Fibroblast of lung (primary cell): ENCODE measurements at regions not wholly inside any gene's neighbourhood (a gene's known extent, or its start where the extent isn't known, plus 50 kb on each side); places are given as distances from the start of the nearest gene placed in this dataset.

Source experiments
- DNase-seq, 2 donors: peaks; one replicate each; pipeline versions ENCODE4 v3.0.0 to v3.0.0-alpha.2; 2010; ENCODE audit warnings: low read depth in 2 of 2
- H2AFZ ChIP-seq: 2 replicates; pipeline ENCODE4 v1.5.1; 2012; ENCODE audit warnings: low read length, control low read depth, inconsistent platforms
- H3K27ac ChIP-seq: 2 replicates; pipeline ENCODE4 v1.5.1; 2011; ENCODE audit warnings: low read length, control low read depth; ENCODE audit not compliant: insufficient read depth
- H3K27me3 ChIP-seq: 2 replicates; pipeline ENCODE4 v1.5.1; 2011; ENCODE audit warnings: mild to moderate bottlenecking, low read length; ENCODE audit not compliant: control insufficient read depth, insufficient read depth
- H3K36me3 ChIP-seq: 2 replicates; pipeline ENCODE4 v1.5.1; 2011; ENCODE audit warnings: low read length; ENCODE audit not compliant: control insufficient read depth, insufficient read depth
- H3K4me1 ChIP-seq: 2 replicates; pipeline ENCODE4 v1.5.1; 2011; ENCODE audit warnings: low read length; ENCODE audit not compliant: control insufficient read depth, insufficient read depth; ENCODE audit errors: extremely low read depth
- H3K4me2 ChIP-seq: 2 replicates; pipeline ENCODE4 v1.5.1; 2011; ENCODE audit warnings: low read length, control low read depth; ENCODE audit not compliant: insufficient read depth; ENCODE audit errors: extremely low read depth
- H3K4me3 ChIP-seq, 4 experiments: fragments of 200-600 bp in 1 of 4; sonication (generic) in 1 of 4; replicated peaks in 1 of 4; 2 replicates each; pipeline ENCODE4 v1.5.1; 2011 to 2016; ENCODE audit warnings: low read length in 4 of 4, low read depth in 3 of 4, mild to moderate bottlenecking in 3 of 4, control low read depth in 2 of 4, inconsistent platforms in 1 of 4, mixed read lengths in 1 of 4; ENCODE audit not compliant: insufficient read depth in 1 of 4; ENCODE audit errors: control extremely low read depth in 1 of 4
- H3K79me2 ChIP-seq: 2 replicates; pipeline ENCODE4 v1.5.1; 2012; ENCODE audit warnings: mild to moderate bottlenecking, low read length, inconsistent platforms; ENCODE audit not compliant: control insufficient read depth, insufficient read depth
- H3K9ac ChIP-seq: 2 replicates; pipeline ENCODE4 v1.5.1; 2011; ENCODE audit warnings: mild to moderate bottlenecking, low read length, control low read depth; ENCODE audit not compliant: insufficient read depth
- H3K9me3 ChIP-seq: 2 replicates; pipeline ENCODE4 v1.5.1; 2012; ENCODE audit warnings: low read depth, low read length; ENCODE audit not compliant: control insufficient read depth, insufficient read depth
- H4K20me1 ChIP-seq: 2 replicates; pipeline ENCODE4 v1.5.1; 2011; ENCODE audit warnings: low read length; ENCODE audit not compliant: control insufficient read depth, insufficient read depth; ENCODE audit errors: extremely low read depth
- CTCF ChIP-seq, 2 donors: IDR thresholded peaks in 1 of 2; conservative IDR thresholded peaks in 1 of 2; 1 replicate in 1 of 2; 2 replicates in 1 of 2; pipeline ENCODE4 v1.5.1; 2011 to 2012; ENCODE audit warnings: low read length in 2 of 2, control low read depth in 1 of 2, inconsistent platforms in 1 of 2, low read depth in 1 of 2, mild to moderate bottlenecking in 1 of 2
- EZH2 ChIP-seq: IDR thresholded peaks from 2 replicates; pipeline ENCODE4 v1.5.1; 2012; ENCODE audit warnings: low read length, control low read depth, mild to moderate bottlenecking; ENCODE audit errors: missing control alignments

DNA sequence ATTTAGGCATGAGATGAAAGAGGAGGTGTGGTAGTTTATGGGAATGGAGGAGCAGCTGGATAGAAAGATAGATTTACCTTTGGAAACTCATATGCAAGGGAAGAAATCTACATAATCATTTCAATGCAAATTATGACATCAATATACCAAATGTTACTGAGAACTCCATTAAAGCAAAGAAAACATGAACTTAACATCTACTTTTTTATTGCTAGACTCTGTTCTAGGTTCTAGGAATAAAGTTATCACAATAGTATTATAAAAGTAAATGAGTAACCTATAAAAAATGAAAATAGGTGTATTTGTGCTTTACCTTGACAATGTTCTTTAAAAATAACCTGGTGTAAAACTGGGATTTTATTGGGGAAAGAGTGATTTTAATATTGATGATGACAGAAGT lies 221.6 kb upstream of the SLIT2 start:
- Histone ChIP-seq H3K4me3 (no peak overlapping the region), H3K9ac (no peak overlapping the region), H3K27ac (no peak overlapping the region), H4K20me1 (no peaks in the 10 kb centered on the region), H3K79me2 (no peaks in the 10 kb centered on the region), H2AFZ (no peak overlapping the region), H3K4me2 (no peak overlapping the region), H3K36me3 (no peaks in the 10 kb centered on the region), H3K4me1 (no peaks in the 10 kb centered on the region), H3K27me3 (no peaks in the 10 kb centered on the region), H3K9me3 (no peaks in the 10 kb centered on the region)
- no peak for DNase-seq
- TF ChIP-seq EZH2 (no peak), CTCF (conservative IDR thresholded peaks at IDR 0.05 in 1 of 2, IDR thresholded peaks at IDR 0.05 in 1 of 2; ENCODE audit: low read depth in 1 of 2, low read length in 2 of 2) (no peak)

DNA sequence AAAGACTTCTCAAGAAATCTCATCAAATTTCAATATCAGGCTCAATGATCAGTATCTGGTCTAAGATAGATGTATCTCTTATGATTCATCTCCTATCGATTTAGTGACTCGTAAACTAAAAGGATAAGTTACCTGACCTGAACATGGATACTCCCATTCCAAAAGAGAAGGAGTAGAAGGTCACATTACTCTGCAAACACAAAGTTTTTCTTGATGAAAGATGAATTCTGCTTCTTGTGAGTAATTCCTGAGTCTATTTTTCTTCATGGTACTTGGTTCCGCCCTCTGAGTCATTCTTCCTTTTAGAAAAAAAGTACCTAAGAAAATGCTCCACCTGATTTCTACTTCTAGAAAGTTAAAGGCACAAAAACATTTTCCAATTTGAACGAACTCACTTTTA lies 223.1 kb upstream of the SLIT2 start:
- H3K27ac ChIP-seq: no peak overlapping the region
- no peaks in the 10 kb centered on the region for H3K79me2 ChIP-seq
- H3K27me3 ChIP-seq: no peaks in the 10 kb centered on the region
- H3K4me3 ChIP-seq: no peak overlapping the region
- no peak overlapping the region for H3K9ac ChIP-seq
- H4K20me1 ChIP-seq: no peaks in the 10 kb centered on the region
- H2AFZ ChIP-seq: no peak overlapping the region
- H3K36me3 ChIP-seq: no peaks in the 10 kb centered on the region
- no peaks in the 10 kb centered on the region for H3K9me3 ChIP-seq
- DNase-seq: peak; percentile 26 to 71
- no peak overlapping the region for H3K4me2 ChIP-seq
- H3K4me1 ChIP-seq: no peaks in the 10 kb centered on the region
- TF ChIP-seq EZH2 (no peak), CTCF (conservative IDR thresholded peaks at IDR 0.05 in 1 of 2, IDR thresholded peaks at IDR 0.05 in 1 of 2; ENCODE audit: low read depth in 1 of 2, low read length in 2 of 2) (no peak)

GRCh38 chr4:20026456-20026855 lies 225.2 kb upstream of the SLIT2 start:
- Histone ChIP-seq H3K4me1 (no peaks in the 10 kb centered on the region), H2AFZ (no peak overlapping the region), H3K79me2 (no peaks in the 10 kb centered on the region), H3K36me3 (no peaks in the 10 kb centered on the region), H3K9me3 (no peaks in the 10 kb centered on the region), H3K4me2 (no peak overlapping the region), H3K27ac (no peak overlapping the region), H4K20me1 (no peaks in the 10 kb centered on the region), H3K27me3 (no peaks in the 10 kb centered on the region), H3K4me3 (no peak overlapping the region), H3K9ac (no peak overlapping the region)
- DNase-seq: peak in 1 of 2 donors; percentile 89
- no peak for TF ChIP-seq CTCF (conservative IDR thresholded peaks at IDR 0.05 in 1 of 2, IDR thresholded peaks at IDR 0.05 in 1 of 2; ENCODE audit: low read depth in 1 of 2, low read length in 2 of 2)
- TF ChIP-seq EZH2: no peak
